SKM-1 treated with dmso at 0.1 percent for 144 hours (cell line): ENCODE measurements at regions not wholly inside any gene's neighbourhood (a gene's known extent, or its start where the extent isn't known, plus 50 kb on each side); places are given as distances from the start of the nearest gene placed in this dataset.
"Not testable (repeated sequence)": the region's sequence is repeated elsewhere in the genome, so short reads cannot be mapped to it uniquely, and the experiment has no call there.

ENCODE experiments used
- DNase-seq: peaks from one replicate; lab custom pipeline; 2025; ENCODE audit not compliant: unreplicated experiment; lab: John Stamatoyannopoulos, UW

DNA sequence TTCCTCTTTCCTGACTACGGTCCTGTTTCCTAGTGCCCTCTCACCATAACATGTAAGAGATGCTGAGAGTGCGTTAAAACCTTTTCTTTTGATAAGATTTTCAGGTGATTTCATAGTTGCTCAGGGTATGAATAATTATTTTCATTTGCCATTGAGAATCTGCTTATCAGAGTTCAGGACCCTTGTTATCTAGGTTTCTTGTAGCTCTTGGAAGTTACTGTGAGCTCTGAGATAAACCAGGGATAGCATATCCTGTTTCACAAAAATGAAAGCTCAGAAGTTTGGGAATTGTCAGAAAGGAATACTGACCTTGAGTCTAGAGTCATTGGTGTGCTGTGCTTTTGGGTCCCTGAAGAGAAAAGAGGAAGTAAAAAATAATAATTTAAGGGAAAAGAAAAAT lies 76.8 kb upstream of the PRKG1 start:
- no peak for DNase-seq

GRCh38 chr10:50999163-50999562 lies 75.1 kb upstream of the PRKG1 start:
- no peak for DNase-seq

- no peak for DNase-seq
These were observed 74.1 kb upstream of the PRKG1 start for GRCh38 chr10:51000164-51000563.

DNA sequence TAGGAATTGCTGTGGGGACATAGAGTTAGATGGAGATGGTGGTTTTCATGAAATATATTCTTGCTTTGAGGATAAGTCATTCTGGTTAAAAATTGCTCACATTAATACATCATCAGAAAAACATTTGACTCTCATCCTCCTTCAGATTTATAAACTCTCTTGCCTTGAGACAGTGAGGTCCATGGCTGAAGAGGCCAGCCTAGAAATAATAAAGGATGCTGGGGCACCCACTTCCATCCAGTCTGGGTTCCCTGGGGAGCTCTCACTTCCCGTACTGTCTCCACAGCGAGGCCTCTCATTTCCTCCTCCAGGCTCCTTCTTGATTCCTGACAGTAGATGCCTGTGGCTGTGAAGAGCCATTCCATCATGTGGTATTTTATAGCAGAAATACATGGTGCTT lies 73.3 kb upstream of the PRKG1 start:
- DNase-seq: no peak

DNA sequence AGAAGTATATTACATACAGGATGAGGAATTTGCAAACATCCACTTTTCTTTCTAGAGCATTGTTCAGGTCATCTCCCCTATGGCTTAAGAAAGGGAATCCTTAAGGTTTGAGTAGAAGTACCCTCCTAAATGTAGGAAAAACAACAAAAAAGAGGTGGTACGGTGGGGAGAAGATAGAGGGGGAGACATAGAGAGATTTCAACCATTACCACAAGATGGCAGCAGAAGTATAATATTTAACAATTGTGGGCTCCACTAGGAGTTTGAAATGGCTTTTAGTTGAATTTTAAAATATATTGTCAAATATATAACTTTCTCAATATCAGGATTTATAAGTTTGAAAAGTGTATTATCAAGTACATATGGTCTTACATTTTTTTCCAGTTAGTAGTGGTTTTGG lies 72.7 kb upstream of the PRKG1 start:
- DNase-seq: peak; percentile 37

GRCh38 chr10:51002469-51002868 lies 71.8 kb upstream of the PRKG1 start:
- DNase-seq: no peak

DNA sequence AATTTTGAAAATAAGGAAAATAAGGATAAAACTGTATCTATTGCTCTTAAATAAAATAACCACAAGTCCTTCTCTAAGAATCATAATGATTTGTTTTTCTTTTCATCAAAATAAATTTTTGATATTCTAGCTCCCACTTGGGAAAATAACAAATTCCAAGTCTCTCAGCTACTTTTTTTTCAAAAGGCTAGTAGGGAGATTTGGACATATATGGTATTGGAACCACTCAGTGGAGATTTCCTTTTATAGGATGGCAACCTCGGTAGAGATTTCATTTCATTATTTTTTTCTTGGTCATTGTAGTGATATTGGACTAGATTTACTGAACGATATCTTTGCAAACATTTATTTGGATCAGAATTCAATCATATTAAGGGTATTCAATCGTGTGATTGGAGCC lies 69.5 kb upstream of the PRKG1 start:
- DNase-seq: no peak

DNA sequence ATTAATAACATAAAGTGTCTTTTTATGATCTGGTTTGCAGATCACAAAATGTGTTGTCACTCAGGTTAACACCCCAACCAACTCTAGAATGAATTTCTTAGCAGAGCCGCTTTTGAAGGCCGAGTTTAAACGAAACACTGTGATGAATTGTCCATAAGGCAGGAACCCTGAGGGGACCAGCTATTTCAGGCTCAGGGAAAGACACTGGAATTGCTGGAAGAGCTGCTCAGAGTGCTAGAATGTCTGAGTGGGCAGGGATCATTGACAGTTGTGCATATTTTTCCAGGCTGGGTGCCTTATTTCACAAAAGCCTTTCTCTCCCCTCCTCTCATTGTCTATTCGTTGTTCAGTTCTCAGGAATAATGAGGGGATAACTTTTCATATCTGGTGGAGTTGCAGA lies 68.7 kb upstream of the PRKG1 start:
- DNase-seq: no peak

GRCh38 chr10:51006686-51007085 lies 67.6 kb upstream of the PRKG1 start:
- no peak for DNase-seq

DNA sequence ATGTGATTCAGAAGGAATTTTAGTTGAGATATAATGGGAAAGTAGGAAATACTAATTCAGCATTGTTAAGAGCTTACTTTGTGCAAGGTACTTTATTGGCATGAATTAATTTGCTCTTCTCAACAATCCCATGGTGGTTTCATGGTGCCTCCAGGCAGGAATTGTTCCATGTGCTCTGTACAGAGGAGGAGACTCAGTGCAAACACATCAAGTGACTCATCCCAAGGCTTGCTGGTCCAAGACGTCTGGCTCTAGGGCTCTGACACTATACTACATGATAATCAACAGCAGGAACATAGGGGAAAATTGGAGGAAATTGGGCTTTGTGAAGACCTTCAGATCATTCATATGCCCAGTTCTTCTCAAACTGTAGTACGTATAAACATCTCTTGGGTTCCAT lies 66.5 kb upstream of the PRKG1 start:
- DNase-seq: no peak

GRCh38 chr10:51008346-51008745 lies 65.9 kb upstream of the PRKG1 start:
- DNase-seq: no peak

DNA sequence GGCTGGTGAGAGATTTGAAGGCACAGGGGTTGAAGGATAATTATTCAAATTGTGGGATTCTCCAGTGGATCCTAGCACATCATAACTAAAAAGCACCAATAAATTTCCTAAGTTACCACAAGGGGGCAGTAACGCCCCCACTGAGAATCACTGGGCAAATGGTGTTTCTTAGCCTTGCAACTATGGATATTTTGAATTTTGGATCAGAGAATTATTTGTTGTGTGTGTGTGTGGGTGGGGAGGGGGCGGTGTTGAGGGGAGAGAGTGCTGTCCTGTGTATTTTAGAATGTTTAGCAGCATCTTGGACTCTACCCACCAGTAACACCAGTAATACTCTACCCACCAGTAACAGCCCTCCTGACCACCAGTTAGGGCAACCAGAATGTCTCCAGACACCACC lies 63.3 kb upstream of the PRKG1 start:
- peak; percentile 29 for DNase-seq

DNA sequence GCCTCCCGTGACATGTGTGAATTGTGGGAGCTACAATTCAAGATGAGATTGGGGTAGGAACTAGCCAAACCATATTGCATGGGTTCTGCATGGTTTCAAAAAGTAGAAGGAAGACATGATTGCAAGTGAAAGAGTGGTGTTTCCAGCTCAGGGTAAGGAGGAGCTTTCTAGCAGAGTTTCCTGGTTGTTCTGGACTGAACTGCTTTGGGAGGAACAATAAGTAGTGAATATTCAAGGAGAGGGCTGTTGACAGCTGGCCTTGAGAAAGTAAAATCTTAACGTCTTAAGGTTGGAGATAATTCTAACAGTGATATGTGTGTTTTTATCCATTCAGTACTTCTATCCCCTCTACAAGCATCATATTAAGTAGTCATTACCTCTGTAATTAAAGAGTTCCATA lies 62.2 kb upstream of the PRKG1 start:
- DNase-seq: no peak

DNA sequence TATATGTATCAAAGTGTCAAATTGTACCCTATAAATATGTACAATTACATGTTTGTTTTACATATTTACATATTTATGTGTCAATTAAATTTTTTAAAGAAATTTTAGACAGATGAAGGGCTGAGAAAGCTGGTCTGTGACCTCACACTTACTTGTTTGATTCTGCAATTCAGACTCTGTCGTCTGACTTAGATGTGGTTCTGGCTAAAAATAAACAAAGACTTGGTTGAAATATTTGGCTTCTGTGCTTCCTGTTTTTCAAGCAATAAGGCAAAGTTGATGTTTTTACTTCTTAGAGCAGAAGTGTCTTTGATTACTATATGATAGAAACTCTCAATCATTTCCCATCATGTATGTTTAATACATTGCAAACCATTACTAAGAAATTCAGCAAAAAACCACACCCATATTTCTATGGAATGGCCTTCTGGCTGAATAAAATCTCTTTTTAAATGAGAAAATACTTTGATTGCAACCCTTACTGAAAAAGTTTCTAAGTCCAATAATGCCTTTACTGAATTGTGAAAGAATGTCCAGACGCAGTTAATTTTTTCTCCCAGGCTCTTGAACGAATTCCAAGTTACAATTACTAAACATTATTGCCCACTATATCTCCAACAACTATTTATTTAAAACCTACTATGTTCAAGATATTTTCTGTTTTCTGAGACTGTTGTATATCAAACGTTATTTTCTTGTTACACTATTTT lies 59.5 kb upstream of the PRKG1 start:
- peak; percentile 8 for DNase-seq

DNA sequence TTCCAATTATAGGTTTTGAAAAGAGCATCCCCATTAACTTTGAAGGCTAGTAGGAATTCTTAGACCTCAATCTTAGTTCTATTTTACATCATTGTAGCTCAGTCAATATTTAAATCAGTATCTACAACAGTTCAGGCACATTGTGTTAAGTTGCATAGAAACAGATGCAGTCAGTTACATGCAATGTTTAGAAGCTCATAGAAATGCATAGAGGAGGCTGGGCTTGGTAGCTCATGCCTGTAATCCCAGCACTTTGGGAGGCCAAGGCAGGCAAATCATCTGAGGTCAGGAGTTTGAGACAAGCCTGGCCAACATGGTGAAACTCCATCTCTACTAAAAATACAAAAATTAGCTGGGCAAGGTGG lies 58.9 kb upstream of the PRKG1 start:
- not testable (repeated sequence) for DNase-seq

DNA sequence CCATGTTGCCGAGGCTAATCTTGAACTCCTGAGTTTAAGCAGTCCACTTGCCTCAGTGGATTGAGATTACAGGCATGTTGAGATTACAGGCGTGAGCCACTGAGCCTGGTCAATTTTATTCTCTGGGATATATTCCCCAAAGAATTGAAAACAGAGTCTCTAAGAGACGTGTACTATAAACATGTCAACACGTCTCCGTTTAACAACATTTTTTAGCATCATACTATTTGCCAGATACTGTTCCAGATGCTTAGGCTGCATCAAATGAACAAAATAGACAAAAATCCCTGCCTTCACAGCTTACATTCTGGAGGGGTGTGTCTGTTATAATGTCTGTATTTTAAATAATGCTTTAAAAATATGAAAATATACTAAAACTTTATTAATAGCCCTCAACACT lies 54.1 kb upstream of the PRKG1 start:
- DNase-seq: no peak

DNA sequence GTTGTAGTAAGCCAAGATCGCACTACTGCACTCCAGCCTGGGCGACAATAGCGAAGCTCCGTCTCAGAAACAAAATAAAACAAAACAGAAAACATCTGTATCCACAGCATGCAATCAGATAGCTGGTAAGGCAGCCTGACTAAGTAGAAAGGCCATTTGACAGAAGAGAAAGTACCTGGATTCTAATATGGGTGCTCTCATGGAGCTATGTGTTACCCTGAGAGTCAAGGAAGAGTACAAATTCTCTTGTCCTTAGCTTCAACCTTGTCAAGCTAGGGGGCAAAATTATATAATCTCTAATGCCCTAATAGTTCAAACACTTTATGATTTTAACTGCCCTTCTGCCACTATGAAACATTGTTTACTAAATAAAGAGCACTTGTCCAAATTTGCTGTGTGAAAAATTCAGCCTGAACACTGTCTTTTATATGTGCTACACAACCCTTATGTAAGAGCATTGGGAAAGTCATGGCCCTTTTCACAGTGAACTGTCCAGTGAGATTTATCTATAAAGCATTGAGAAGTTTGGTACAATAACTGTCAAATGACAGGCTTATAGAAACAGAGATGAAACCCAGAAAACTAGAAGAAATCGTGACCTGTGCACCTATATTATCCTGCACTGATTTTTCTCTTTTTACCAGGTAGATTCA lies 51.2 kb upstream of the PRKG1 start:
- no peak for DNase-seq

DNA sequence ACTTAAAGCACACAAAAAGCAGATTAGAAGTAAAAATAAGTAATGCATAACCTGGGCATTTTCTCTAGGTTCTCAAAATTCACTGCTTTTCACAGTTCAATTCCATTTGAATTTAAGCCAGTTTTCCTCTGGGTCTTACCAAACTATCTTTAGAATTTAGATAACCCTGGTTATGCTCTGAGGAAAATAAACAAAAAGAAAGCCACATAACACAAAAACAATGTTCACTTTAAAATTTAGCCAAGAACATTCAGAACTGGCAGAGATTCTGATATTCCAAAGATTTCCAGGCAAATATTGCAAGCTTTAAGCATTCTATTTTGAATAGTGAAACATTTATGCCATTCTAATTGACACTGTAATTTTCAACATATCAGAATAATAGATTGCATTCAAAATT lies 50.7 kb upstream of the PRKG1 start:
- no peak for DNase-seq
